ENCODE measurements at regions not wholly inside any gene's neighbourhood (a gene's known extent, or its start where the extent isn't known, plus 50 kb on each side); places are given as distances from the start of the nearest gene placed in this dataset.

DNA sequence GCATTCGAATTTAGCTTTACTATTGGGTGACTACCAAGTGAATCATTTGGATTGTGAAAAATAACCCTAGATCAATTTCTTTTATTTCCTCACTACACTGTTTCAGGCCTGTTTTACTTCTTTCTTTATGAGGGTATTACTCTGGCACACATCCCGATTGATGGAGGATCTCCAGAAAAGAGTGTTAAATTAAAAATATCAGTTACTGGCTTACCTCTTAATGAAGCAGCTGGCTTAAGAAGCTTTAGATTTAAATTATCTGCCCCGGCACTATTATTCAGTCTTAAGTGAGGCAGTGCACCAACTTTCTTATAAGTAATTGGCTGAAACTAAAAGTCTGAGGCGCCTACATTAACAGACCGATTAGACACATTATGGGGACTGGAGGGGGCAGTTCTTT, 1097.4 kb downstream of the TTLL7 start:
- TF ChIP-seq TEAD4 (IDR thresholded peaks at IDR 0.05) (no peak), YY1 (IDR thresholded peaks at IDR 0.05; ENCODE audit: low read depth) (no peak), TCF12 (IDR thresholded peaks at IDR 0.05; ENCODE audit: low read depth) (no peak), RAD21 (IDR thresholded peaks at IDR 0.05; ENCODE audit: low read depth) (no peak), FOXM1 (IDR thresholded peaks at IDR 0.05; ENCODE audit: borderline replicate concordance, low read depth) (no peak), ZBTB7A (IDR thresholded peaks at IDR 0.05; ENCODE audit: low read depth) (no peak), EGR1 (IDR thresholded peaks at IDR 0.05) (no peak), EP300 (IDR thresholded peaks at IDR 0.05; ENCODE audit: borderline replicate concordance) (no peak), NFIC (IDR thresholded peaks at IDR 0.05) (no peak)
- TF ChIP-seq, protein P1, sequence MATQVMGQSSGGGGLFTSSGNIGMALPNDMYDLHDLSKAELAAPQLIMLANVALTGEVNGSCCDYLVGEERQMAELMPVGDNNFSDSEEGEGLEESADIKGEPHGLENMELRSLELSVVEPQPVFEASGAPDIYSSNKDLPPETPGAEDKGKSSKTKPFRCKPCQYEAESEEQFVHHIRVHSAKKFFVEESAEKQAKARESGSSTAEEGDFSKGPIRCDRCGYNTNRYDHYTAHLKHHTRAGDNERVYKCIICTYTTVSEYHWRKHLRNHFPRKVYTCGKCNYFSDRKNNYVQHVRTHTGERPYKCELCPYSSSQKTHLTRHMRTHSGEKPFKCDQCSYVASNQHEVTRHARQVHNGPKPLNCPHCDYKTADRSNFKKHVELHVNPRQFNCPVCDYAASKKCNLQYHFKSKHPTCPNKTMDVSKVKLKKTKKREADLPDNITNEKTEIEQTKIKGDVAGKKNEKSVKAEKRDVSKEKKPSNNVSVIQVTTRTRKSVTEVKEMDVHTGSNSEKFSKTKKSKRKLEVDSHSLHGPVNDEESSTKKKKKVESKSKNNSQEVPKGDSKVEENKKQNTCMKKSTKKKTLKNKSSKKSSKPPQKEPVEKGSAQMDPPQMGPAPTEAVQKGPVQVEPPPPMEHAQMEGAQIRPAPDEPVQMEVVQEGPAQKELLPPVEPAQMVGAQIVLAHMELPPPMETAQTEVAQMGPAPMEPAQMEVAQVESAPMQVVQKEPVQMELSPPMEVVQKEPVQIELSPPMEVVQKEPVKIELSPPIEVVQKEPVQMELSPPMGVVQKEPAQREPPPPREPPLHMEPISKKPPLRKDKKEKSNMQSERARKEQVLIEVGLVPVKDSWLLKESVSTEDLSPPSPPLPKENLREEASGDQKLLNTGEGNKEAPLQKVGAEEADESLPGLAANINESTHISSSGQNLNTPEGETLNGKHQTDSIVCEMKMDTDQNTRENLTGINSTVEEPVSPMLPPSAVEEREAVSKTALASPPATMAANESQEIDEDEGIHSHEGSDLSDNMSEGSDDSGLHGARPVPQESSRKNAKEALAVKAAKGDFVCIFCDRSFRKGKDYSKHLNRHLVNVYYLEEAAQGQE (IDR thresholded peaks at IDR 0.05; ENCODE audit: low read depth): no peak
- TF ChIP-seq, protein P2, sequence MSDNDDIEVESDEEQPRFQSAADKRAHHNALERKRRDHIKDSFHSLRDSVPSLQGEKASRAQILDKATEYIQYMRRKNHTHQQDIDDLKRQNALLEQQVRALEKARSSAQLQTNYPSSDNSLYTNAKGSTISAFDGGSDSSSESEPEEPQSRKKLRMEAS (IDR thresholded peaks at IDR 0.05): no peak

Data from Ishikawa (cell line).